HG02678 (cell line): ENCODE measurements at regions not wholly inside any gene's neighbourhood (a gene's known extent, or its start where the extent isn't known, plus 50 kb on each side); places are given as distances from the start of the nearest gene placed in this dataset.

ENCODE experiments used
- ATAC-seq: cut with Tn5 transposase; IDR thresholded peaks from one replicate; pipeline ENCODE4 v1.9.1; 2021; ENCODE audit warnings: mild to moderate bottlenecking, moderate library complexity; ENCODE audit not compliant: unreplicated experiment

- no peak for ATAC-seq
These were observed 684.6 kb downstream of the ARAP2 start for GRCh38 chr4:35559559-35560365.

GRCh38 chr4:35562861-35563260, 681.5 kb downstream of the ARAP2 start:
- ATAC-seq: no peak

- ATAC-seq: no peak
These were observed 678.7 kb downstream of the ARAP2 start for GRCh38 chr4:35565640-35566039.

- no peak for ATAC-seq
These were observed 653.3 kb downstream of the ARAP2 start for GRCh38 chr4:35591035-35591434.

- ATAC-seq: no peak
These were observed 640.1 kb downstream of the ARAP2 start for GRCh38 chr4:35604252-35604651.

- ATAC-seq: no peak
These were observed 639.6 kb downstream of the ARAP2 start for GRCh38 chr4:35604724-35605123.

GRCh38 chr4:35608205-35608604, 636.1 kb downstream of the ARAP2 start:
- ATAC-seq: no peak

GRCh38 chr4:35614120-35614519, 630.2 kb downstream of the ARAP2 start:
- ATAC-seq: no peak

GRCh38 chr4:35639929-35640328, 604.4 kb downstream of the ARAP2 start:
- no peak for ATAC-seq

GRCh38 chr4:35643661-35644060, 600.7 kb downstream of the ARAP2 start:
- ATAC-seq: no peak

GRCh38 chr4:35644591-35644990, 599.7 kb downstream of the ARAP2 start:
- no peak for ATAC-seq

- no peak for ATAC-seq
These were observed 595.3 kb downstream of the ARAP2 start for GRCh38 chr4:35649011-35649410.

- no peak for ATAC-seq
These were observed 594.5 kb downstream of the ARAP2 start for GRCh38 chr4:35649778-35650177.

GRCh38 chr4:35652197-35652596, 592.1 kb downstream of the ARAP2 start:
- no peak for ATAC-seq

- no peak for ATAC-seq
These were observed 590.9 kb downstream of the ARAP2 start for GRCh38 chr4:35653451-35653850.

GRCh38 chr4:35673137-35673536, 571.2 kb downstream of the ARAP2 start:
- no peak for ATAC-seq

GRCh38 chr4:35684755-35685154, 559.6 kb downstream of the ARAP2 start:
- ATAC-seq: no peak

- no peak for ATAC-seq
These were observed 554.4 kb downstream of the ARAP2 start for GRCh38 chr4:35689870-35690269.

GRCh38 chr4:35690271-35690670, 554.0 kb downstream of the ARAP2 start:
- no peak for ATAC-seq

- ATAC-seq: no peak
These were observed 549.3 kb downstream of the ARAP2 start for GRCh38 chr4:35695003-35695402.

GRCh38 chr4:35695421-35695820, 548.9 kb downstream of the ARAP2 start:
- no peak for ATAC-seq

- ATAC-seq: peak; percentile 73
These were observed 547.0 kb downstream of the ARAP2 start for GRCh38 chr4:35697210-35697736.

- ATAC-seq: no peak
These were observed 543.7 kb downstream of the ARAP2 start for GRCh38 chr4:35700663-35701062.
